HL-60/S4 treated with retinoic acid at 250 ng/mL for 4 days and 3 days (cell line): ENCODE measurements at regions not wholly inside any gene's neighbourhood (a gene's known extent, or its start where the extent isn't known, plus 50 kb on each side); places are given as distances from the start of the nearest gene placed in this dataset.

ENCODE experiments used
- in situ Hi-C: fragments of 300-500 bp; cut with MboI; formaldehyde crosslinking; loops from 2 replicates; pipeline ENCODE4 v1.7.0; 2022; ENCODE audit warnings: low sequenced_read_pairs

DNA sequence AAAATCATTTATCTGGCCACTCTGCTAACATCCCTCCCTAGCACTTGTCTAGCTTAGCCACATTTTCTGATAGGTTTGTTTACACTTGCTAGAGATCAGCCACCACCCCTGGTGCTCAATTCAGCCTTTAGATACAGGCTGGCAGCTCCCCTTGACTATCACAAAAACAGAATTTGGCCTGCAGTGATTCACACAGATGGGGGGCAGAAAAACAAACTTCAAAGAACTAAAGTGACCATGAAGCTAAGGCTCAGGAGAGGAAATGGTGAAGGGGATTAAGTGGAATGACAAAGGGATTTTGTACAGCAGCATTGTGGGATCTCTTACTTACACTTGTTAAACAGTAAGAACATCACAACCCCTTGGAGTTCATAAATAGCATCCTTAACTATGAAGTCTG lies 1718.0 kb upstream of the PCDH7 start:
- in situ Hi-C loops = no loop called here

DNA sequence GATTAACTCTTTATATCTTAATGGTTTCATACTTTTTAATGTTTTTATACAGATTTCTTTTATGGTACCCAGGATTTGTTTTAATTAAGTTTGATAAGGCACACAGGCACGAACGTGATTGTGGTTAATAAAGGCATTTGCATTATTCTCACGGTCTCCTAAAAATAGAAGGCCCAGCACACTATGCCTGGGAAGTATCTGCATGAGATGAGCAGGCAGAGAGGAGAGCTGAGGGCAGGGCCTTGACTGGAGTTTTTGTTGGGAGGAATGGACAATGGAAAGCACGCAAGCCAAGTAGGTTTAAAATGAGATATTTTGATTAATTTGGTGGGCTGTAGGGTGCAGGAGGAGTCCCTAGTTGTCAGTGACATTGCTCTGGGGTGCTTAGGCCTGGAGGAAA lies 1714.3 kb upstream of the PCDH7 start:
- in situ Hi-C loops = no loop called here

DNA sequence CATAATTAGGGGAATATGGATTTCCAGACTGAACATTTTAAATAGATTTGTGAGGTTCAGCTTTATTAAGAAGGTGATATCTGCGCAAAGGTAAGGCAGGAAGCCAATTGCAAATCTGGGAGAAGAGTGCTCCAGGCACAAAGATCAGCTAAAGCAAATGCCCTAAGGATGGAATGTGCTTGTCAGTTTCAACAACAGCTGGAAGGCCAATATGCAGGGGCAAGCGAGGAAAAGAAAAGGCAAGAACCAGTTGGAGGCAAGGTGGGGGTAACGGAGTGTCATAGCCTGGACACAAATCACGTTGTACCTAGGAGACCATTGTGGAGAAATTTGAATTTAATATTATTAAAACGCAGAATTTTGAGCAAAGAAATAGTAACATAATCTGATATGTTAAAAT lies 1710.3 kb upstream of the PCDH7 start:
- in situ Hi-C loops = no loop called here

DNA sequence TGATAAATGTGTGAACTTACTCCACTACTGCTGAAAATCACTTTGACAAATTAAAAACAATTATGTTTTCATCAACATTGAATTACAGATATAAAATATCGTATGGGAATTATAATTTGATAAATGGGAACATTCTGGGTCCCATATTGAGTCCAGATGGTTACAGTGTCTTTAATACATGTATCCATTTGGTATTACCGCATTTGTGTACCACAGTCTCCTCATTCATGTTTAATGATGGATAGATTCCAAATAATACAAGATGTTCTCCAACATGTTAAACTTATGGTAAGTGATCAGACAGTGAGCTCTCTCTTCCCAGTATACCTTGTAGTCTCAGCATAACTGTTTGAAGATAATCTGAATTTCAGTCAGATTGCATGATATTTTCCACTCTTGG lies 1706.8 kb upstream of the PCDH7 start:
- in situ Hi-C loops = no loop called here

DNA sequence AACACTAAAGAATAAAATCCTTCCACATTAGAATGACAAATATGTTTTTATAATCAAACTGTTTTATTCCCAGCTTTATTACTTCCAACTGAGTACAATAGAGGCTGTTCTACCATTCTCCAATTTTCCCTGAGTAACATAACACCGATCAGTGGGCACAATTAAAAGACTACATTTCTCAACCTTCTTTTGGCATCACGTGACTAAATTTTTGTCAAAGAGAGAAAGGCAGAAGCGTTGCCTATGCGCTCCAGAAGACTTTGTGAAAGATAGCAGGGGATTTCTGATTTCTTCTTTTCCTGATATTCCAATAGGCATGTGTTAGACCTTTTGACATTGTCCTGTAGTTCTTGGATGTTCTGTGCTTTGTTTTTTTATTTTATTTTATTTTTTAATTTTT lies 1705.6 kb upstream of the PCDH7 start:
- in situ Hi-C loops = no loop called here

DNA sequence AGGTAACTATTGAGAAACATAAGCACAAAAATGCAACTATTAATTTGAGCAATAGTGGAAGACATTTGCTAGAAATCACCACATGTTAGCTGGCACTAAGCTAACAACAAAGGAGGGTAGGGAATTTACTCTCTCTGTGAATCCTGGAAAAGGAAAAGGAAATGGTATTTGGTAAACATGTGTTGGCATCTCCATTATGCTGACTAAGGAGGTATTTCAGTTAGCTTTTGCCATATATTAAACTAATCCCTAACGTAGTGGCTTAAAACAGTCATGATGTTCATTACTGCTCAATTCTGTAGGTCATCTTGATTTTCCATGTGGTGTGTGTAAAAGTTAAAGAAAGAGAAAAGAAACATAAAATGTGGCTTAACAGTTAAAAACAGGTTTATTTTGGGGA lies 1686.5 kb upstream of the PCDH7 start:
- in situ Hi-C loops = no loop called here

DNA sequence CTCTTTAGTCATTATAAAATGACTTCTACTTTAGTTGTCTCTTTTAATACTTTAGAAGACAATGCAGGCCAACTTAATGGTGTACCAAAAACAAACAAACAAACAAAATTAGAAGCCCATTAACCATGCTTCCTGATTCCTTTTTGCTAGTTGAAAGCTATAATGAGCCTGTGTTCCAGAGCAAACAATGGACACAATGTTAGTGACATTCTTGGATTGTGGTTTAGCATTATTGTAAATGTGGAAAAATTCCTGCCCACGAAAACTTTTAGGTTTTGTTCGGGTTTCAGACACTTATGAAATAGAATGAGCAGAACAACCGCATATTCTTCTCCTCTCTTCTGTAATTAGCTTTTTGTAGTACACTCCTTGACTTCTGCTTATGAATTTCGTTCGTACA lies 1682.7 kb upstream of the PCDH7 start:
- in situ Hi-C loops = no loop called here

DNA sequence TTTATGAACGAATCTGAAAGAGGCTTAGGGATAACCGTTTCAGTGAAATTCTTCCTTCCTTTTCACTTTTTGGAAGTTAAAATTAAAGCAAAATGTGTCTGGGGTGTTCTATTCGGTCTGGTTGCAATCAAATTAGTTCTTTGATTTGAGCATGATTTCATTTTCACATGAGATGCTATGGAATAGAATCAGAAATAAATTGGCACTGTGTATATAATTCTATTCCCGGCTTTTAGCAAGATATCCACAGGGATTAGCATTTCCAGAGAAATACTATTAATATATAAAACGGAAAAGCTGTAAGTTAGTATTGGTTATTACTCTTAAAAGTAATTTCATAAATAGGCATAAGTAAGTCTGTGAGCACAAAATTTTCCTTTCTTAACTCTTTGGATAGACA lies 1676.8 kb upstream of the PCDH7 start:
- in situ Hi-C loops = no loop called here

DNA sequence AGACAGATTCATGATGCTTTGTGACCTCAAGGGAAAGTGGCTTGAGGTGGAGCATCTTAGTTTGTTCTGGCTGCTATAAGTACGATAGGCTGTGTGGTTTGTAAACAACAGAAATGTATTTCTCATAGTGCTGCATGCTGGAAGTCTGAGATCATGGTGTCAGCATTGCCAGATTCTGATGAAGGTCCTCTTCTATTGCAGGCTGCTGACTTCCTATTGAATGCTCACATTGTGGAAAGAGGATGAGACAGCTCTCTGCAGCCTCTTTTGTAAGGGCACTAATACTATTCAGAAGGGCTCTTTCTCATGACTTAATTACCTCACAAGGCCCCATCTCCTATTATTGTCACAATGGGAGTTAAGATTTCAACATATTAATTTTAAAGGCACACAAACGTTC lies 1674.0 kb upstream of the PCDH7 start:
- in situ Hi-C loops = no loop called here

DNA sequence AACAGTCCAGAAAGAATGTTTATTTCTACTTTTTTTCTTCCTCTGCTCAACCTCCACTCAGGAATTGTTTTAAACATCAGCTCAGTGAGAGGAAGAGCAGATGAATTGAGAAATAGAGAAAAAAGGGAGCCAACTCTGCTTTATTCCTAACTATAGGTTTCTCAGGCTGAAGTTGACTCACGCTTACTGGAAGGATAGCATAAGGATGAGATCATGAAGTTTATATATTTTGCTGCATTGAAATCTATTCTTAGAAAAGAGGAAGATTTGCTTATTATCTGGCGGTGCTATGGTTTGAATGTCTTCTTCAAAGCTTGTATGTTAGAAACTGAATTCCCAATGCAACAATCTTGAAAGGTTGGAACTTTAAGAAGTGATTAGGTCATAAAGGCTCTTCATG lies 1673.4 kb upstream of the PCDH7 start:
- in situ Hi-C loops = no loop called here

DNA sequence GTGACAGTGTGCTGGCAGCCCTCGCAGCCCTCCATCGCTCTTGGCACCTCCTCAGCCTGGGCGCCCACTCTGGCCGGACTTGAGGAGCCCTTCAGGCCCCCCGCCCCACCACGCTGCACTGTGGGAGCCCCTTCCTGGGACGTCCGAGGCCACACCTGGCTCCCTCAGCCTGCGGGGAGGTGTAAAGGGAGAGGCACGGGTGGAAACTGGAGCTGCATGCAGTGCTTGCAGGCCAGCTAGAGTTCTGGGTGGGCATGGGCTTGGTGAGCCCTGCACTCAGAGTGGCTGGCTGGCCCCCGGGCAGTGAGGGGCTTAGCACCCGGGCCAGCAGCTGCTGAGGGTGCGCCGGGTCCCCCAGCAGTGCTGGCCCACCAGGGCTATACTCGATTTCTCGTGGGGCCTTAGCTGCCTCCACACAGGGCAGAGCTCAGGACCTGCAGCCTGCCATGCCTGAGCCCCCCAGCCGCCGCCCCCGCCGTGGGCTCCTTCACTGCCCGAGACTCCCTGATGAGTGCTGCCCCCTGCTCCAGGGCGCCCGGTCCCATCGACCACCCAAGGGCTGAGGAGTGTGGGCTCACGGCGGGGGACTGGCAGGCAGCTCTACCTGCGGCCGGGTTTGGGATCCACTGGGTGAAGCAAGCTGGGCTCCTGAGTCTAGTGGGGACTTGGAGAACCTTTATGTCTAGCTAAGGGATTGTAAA lies 1672.7 kb upstream of the PCDH7 start:
- in situ Hi-C loops = no loop called here

DNA sequence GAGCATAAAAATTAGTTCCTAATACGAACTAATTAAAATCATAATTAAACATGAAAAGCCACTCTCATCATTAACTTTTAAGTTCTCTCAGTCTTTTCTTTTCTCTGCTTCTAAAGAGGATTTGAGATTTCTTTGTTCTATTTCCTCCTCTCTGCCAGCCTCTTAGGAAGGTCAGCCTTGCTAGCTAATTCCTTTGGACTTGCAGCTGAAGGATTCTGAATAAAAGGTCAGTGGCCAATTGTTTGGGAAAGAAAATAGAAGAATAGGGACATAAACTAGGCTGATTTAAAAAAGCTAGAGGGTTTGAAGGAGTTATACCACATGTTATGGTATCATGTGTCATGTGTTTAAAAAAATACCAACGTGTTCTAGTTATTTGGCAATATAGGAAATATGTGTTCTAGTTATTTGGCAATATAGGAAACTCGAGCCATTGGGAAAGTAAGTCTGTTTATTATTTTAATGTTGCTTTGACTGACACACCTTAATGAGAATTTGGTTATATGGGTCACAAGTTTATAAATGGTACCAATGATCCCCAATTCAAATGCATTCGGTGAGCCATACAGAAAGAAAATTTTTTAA lies 1668.7 kb upstream of the PCDH7 start:
- in situ Hi-C loops = no loop called here

DNA sequence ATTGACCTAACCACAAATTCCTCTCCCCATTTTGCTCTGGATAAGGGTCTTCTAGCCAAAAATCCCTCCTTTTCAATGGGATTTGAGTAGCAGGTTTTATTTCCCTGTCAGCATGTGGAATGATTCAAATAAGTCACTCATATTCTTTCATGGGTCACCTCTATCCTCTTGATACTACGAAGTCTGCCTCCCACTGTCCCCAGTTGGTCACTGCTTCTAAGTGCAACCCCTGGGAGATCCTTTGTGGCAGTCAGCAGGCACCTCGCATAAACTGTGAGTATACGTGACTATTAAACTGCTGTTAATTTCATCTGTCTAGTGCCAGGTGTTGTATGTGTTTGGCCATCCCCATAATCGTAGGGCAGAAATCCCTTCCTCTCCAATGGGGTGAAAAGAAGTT lies 1667.9 kb upstream of the PCDH7 start:
- in situ Hi-C loops = no loop called here

DNA sequence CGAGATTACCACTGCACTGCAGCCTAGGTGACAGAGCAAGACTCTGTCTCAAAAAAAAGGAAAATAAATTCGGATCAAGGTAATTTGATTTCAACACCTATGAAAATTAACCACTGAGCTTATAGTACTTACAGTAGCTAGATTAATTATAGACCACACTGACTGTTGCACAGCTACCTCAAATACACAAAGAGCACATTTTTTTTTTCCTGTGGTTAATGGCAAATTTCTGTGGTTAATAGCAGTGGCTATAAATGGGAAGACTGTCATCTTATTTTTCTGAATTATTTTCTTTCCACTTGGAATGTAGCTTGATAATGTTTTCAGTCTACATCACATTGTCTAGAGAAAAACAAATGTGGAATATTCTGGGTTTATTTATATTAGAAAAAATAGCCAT lies 1661.6 kb upstream of the PCDH7 start:
- in situ Hi-C loops = no loop called here

DNA sequence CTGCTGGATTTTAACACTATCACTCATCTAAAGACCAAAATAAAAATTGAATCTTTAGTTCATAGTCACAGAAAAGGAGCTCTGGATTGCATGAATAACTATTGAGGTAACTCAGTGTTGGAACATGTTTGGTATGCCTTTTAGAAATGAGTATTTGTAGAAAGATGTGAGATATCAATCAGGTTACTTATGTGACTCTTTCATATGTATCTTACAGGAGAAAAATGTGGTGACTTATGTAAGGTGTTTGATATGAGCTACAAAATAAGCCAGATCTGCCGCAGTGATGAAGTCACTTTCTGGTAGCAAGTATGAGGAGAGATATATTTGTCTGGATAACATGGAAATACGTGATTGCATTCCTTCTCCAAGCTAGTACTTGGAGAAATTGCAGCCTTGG lies 1653.3 kb upstream of the PCDH7 start:
- in situ Hi-C loops = no loop called here

DNA sequence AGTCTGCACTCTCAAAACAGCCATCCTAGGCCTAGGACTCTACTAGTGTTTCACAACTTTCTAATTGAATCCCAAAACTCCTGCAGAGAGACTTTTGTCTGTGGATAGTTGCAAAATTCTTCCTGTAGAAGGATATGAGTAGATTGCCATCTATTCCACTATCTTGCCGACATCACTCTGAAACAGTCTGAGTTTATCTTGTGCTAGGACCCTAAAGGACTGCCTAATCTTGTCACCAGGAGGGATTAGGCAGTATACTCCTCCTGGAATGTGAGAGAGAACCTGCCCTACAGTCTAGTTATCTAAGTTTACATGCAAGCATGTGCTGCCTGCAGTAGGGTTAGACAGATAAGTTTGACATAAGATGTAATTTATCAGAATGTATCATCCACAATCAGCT lies 1646.6 kb upstream of the PCDH7 start:
- in situ Hi-C loops = no loop called here

DNA sequence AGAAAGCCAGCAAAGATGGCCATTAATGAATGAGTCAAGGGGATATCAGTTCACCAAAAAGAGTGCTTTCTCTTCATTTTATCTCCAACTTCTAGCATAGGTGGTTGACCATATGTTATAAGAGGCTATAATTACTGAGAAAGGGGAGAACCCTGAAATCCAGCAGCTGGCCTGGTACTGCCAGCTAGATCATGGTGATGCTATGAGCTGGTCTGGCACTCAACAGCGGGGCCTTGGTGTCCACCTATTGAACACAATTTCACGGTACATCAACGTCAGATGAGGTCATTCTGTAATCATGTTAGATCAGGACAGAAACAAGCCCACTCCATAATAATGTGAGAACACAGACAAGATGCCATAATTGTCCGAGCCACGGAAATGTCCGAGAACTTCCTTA lies 1644.8 kb upstream of the PCDH7 start:
- in situ Hi-C loops = no loop called here

DNA sequence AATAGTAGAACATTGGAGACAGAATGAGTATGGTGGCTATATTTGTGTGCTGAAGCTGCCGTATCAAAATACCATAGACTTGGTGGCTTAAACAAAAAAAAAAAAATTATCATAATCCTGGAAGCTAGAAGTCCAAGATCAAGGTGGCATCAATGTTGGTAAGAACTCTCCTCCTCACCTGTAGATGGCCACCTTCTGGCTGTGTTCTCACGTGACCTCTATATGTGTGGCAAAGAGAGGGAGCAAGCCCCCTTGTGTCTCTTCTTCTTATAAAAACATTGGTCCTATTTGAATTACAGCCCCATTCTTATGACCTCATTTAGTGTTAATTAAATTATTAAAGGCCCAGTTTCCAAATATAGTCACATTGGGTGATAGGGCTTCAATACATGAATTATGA lies 1640.9 kb upstream of the PCDH7 start:
- in situ Hi-C loops = no loop called here

DNA sequence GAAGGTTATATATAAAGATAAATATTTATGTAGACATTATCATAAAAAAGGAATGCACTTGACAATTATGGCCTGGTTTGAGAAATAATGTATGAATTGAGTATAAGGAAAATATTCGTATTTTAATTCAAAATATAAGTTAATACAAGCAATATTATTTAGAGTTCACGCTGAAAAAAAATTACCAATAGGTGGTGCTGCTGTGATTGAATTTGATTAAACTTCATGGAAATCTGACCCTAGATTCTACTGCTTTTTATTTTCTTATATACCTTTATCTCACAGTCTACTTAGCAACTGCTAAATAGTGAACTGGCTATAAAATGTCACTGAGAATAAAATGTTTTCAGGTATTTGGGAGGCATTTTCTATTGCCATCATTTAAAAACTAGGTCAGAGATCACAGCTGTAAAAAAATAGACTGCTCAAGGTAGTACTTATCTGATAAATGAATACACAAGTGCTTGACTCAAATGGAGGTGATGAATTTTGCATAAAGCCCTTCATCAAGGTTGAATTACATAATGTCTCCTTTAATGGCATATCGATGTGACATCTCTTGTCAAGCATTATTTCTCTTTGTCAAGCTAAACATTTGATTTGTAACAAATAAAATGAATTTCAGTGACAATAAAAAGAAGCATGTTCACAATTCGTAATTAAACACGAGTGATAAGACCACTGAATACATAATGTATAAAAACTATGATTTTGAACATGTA lies 1638.8 kb upstream of the PCDH7 start:
- in situ Hi-C loops = no loop called here

DNA sequence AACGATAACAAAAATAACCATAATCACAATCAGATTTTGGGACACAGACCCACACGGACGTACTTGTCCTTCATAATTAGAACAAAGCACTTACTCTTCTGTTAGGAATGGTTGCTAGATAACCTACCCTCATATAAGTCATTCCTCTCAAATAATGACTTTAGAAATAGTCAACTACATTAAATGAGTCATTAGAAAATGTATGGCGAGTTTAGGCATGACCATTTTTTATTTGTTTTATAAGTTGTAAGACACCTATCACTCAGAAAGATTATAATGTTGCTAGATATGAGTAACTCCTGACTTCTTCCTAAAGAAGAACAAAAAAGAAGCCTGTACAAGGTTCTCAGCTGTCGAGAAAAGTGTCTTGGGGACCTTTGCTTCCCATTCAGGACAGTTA lies 1637.5 kb upstream of the PCDH7 start:
- in situ Hi-C loops = no loop called here

DNA sequence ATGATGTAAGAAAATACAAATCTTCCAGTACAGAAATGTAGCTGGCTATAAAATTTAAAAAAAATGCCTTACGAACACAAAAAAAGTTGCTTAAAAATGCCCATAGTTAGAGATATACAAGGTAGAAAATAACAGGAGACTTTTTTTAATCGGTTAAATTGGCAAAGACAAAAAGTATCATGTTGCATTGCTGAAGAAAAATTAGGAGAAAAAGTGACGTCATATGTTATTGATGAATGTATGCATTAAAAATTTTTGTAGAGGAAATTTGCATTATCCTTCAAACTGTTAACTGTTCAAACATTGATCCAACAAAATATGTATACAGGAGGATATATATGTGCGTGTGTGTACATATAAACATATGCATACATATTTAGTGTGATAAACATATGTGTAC lies 1634.4 kb upstream of the PCDH7 start:
- in situ Hi-C loops = no loop called here

DNA sequence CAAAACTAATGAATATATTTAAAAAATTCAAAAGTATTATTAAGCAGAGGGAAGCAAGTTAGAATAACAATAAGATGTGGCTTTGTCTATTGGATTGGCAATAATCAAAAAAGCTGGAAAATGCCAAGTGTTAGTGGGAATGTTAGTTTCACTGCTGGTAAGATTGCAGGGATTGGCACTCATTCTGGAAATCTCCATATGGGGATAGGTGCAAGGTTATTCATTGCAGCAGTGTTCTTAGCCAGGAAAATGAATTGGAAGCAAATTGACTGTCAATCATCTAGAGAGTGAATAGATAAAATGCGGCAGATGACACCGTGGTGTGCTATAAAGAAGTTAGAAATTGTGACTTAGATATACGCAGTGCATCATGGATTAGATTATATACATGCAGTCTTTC lies 1615.5 kb upstream of the PCDH7 start:
- in situ Hi-C loops = no loop called here

DNA sequence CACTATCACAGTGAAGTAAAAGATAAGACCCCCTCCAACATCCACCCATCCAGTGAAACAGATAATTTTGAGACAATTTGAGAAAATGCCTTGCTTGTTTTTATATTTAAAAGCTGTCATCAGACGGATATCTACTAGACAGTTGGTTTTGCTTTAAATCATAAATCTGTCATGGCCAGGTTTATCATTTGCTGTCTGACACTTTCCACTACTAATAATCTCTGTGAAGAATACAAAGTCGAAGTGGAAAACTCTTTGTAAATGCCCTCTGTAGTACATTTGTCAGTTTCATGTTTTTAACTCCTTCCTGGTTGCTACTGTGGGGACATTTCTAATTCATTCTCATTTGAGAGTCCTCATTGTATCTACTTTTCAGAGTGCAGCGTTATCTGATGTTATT lies 1606.2 kb upstream of the PCDH7 start:
- in situ Hi-C loops = no loop called here
